ENCODE measurements at regions not wholly inside any gene's neighbourhood (a gene's known extent, or its start where the extent isn't known, plus 50 kb on each side); places are given as distances from the start of the nearest gene placed in this dataset.

- Mint-ChIP-seq H3K36me3 (ENCODE audit: low read depth) (no peaks in the 10 kb centered on the region), H3K27me3 (ENCODE audit: low read depth) (no peaks in the 10 kb centered on the region)
These were observed 156.4 kb upstream of the CRBN start for GRCh38 chr3:3335903-3336302.

GRCh38 chr3:3334491-3334890, 155.0 kb upstream of the CRBN start:
- TF ChIP-seq CTCF (IDR thresholded peaks at IDR 0.05) = no peak
- Mint-ChIP-seq H3K27me3 (ENCODE audit: low read depth) (no peaks in the 10 kb centered on the region), H3K4me1 (ENCODE audit: low read depth) (no peaks in the 10 kb centered on the region), H3K27ac (ENCODE audit: unreplicated experiment) (no peak overlapping the region), H3K9me3 (ENCODE audit: low read depth) (peaks cover 9% of the 10 kb centered on the region), H3K36me3 (ENCODE audit: low read depth) (no peaks in the 10 kb centered on the region), H3K4me3 (ENCODE audit: unreplicated experiment) (no peak overlapping the region)
- DNase-seq (ENCODE audit: low spot score) = no peak

More at GRCh38 chr3:3335903-3336302, 156.4 kb upstream of the CRBN start:
- TF ChIP-seq CTCF (IDR thresholded peaks at IDR 0.05) = no peak
- H3K4me3 Mint-ChIP-seq (ENCODE audit: unreplicated experiment) = no peak overlapping the region
- no peaks in the 10 kb centered on the region for H3K4me1 Mint-ChIP-seq (ENCODE audit: low read depth)
- DNase-seq (ENCODE audit: low spot score) = no peak
- H3K9me3 Mint-ChIP-seq (ENCODE audit: low read depth) = peaks cover 9% of the 10 kb centered on the region
- H3K27ac Mint-ChIP-seq (ENCODE audit: unreplicated experiment) = no peak overlapping the region

- Mint-ChIP-seq H3K27ac (ENCODE audit: unreplicated experiment) (no peak overlapping the region), H3K27me3 (ENCODE audit: low read depth) (no peaks in the 10 kb centered on the region), H3K4me3 (ENCODE audit: unreplicated experiment) (no peak overlapping the region), H3K9me3 (ENCODE audit: low read depth) (peaks cover 9% of the 10 kb centered on the region), H3K36me3 (ENCODE audit: low read depth) (no peaks in the 10 kb centered on the region), H3K4me1 (ENCODE audit: low read depth) (no peaks in the 10 kb centered on the region)
- no peak for DNase-seq (ENCODE audit: low spot score)
- TF ChIP-seq CTCF (IDR thresholded peaks at IDR 0.05) = no peak
These were observed 154.1 kb upstream of the CRBN start for GRCh38 chr3:3333571-3333970.

- no peaks in the 10 kb centered on the region for H3K36me3 Mint-ChIP-seq (ENCODE audit: low read depth)
These were observed 137.0 kb upstream of the CRBN start for GRCh38 chr3:3316521-3316920.

GRCh38 chr3:3315846-3316245, 136.4 kb upstream of the CRBN start:
- Mint-ChIP-seq H3K4me1 (ENCODE audit: low read depth) (no peaks in the 10 kb centered on the region), H3K27ac (ENCODE audit: unreplicated experiment) (no peak overlapping the region), H3K4me3 (ENCODE audit: unreplicated experiment) (no peak overlapping the region), H3K9me3 (ENCODE audit: low read depth) (peaks cover 11% of the 10 kb centered on the region), H3K27me3 (ENCODE audit: low read depth) (no peaks in the 10 kb centered on the region), H3K36me3 (ENCODE audit: low read depth) (no peaks in the 10 kb centered on the region)
- DNase-seq (ENCODE audit: low spot score) = no peak
- TF ChIP-seq CTCF (IDR thresholded peaks at IDR 0.05) = no peak

More at GRCh38 chr3:3316521-3316920, 137.0 kb upstream of the CRBN start:
- H3K27ac Mint-ChIP-seq (ENCODE audit: unreplicated experiment) = no peak overlapping the region
- TF ChIP-seq CTCF (IDR thresholded peaks at IDR 0.05) = no peak
- no peak overlapping the region for H3K4me3 Mint-ChIP-seq (ENCODE audit: unreplicated experiment)
- no peaks in the 10 kb centered on the region for H3K4me1 Mint-ChIP-seq (ENCODE audit: low read depth)
- H3K27me3 Mint-ChIP-seq (ENCODE audit: low read depth) = no peaks in the 10 kb centered on the region
- peaks cover 11% of the 10 kb centered on the region for H3K9me3 Mint-ChIP-seq (ENCODE audit: low read depth)
- DNase-seq (ENCODE audit: low spot score) = no peak

Measured in chondrocyte (in vitro differentiated cells).